HG03565 (cell line): ENCODE measurements at regions not wholly inside any gene's neighbourhood (a gene's known extent, or its start where the extent isn't known, plus 50 kb on each side); places are given as distances from the start of the nearest gene placed in this dataset.

Experiments
- ATAC-seq: cut with Tn5 transposase; IDR thresholded peaks from one replicate; pipeline ENCODE4 v1.9.1; 2021; ENCODE audit warnings: mild to moderate bottlenecking, moderate library complexity; ENCODE audit not compliant: unreplicated experiment

DNA sequence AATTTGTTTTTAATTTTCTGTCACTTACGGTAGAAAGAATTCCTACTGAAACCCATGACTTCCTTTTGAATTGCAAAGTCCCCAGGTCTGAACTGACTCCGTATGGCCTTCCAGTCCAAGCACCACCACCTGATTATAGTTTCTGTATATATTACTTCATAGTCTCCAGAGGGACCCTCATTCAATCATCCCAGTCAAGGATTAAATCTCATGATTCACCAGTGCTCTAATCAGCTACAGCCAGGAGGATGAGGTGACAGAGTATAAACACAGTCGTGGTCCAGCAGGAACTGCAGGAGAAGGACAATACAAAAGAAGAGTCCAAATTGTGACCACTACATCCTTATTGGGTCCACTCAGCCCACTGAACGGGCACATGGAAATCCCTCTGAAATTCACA lies 418.9 kb upstream of the C16orf82 start:
- ATAC-seq = no peak

DNA sequence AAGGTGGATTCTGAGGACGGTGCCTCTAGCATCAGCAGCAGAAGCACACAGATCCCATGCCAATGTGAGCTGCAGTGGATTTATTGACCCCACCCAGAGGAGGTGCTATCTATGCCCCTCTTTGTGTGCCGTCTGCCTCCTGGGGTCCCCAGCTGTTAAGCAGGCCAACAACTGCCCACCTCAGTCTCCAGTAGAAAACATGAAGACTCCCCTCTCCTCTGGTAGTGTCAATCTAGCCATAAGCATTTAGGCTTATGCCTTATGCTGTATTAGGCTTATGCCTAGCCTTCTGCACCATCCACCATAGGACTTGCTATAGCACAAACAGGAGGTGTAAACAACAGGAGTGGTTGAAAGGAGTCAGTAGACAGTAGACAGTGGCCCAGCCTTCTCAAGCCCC lies 417.9 kb upstream of the C16orf82 start:
- ATAC-seq = no peak

DNA sequence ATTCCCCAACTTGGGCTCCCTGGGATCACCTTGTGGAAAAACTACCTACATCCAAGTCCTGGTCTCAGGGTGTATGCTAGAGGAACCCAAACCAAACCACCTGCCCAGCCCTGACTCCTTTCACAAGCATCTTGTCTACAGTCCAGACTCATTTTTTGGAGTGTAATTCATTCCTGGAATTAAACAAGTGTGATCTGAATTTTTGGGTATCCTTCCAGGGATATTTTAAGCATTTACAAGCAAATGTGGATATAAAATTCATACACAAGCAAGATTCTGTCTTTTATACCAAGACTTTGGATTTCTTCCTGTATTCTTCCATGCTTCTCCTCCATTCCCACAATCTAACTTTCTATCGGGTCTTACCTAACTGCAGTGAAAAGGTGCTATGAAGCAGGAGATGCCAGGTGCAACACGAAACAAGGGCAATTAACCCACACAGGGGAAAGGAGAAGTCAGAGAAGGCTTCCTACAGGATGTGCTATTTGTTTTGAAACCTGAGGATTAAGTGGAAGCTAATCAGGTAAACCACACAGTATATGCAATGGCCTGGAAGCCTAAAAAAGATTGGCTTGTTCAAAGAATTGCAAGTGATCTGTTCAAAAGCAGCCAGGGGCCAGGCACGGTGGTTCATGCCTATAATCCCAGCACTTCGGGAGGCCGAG lies 417.2 kb upstream of the C16orf82 start:
- no peak for ATAC-seq

GRCh38 chr16:26651464-26651863 lies 415.3 kb upstream of the C16orf82 start:
- no peak for ATAC-seq

GRCh38 chr16:26651884-26652283 lies 414.8 kb upstream of the C16orf82 start:
- no peak for ATAC-seq

GRCh38 chr16:26658486-26658885 lies 408.2 kb upstream of the C16orf82 start:
- no peak for ATAC-seq

DNA sequence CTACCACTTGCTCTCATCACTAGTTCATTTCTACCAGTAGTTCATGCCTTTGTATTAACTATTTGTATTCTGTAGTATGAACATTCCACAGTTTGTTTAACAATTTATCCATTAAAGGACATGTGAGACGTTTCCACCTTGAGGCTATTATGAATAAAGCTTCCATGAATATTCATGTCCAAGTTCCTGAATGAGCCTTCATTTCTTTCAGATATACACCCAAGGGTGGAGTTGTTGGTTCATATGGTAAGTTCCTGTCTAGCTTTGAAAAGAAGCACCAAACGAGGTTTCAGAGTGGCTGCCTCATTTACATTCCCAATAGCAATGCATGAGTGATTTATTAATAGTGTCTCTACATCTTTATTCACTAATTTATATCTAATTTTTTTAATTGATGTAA lies 407.8 kb upstream of the C16orf82 start:
- ATAC-seq = no peak

DNA sequence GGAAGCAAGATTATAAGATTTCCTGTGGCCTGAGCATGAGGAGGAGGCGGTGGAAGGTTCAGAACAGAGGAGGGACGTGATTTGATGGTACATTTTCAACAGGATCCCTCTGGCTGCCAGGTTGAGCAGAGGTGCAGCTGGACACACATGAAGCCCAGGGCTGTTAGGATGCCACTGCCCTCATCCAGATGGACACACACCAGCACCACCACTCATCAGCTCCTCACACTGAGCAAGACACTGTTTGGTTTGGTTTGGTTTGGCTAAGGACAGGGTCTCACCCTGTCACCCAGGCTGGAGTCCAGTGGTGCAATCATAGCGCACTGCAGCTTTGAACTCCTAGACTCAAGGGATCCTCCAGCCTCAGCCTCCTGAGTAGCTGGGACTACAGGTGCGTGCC lies 402.6 kb upstream of the C16orf82 start:
- no peak for ATAC-seq

- no peak for ATAC-seq
These were observed 401.4 kb upstream of the C16orf82 start for GRCh38 chr16:26665166-26665939.

GRCh38 chr16:26666486-26666885 lies 400.2 kb upstream of the C16orf82 start:
- ATAC-seq = no peak

DNA sequence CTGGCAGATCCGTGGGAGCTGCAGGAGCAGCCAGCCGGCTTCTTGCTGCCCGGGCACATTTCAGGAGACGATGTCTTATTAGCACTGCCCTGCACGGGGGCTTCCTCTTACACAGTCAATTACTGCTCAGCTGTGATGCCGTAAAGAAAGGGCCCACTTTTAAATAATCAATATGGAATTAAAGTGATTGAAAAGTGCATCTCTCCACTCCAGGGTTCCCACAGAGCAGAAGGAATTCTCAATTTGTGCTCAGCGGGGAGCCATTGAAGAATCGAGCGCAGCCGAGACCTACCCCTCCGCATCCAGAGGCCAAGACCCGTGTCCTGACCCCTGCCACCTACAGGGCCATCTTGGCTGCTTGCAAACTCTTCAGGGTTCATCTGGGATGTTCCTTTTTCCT lies 399.4 kb upstream of the C16orf82 start:
- no peak for ATAC-seq

DNA sequence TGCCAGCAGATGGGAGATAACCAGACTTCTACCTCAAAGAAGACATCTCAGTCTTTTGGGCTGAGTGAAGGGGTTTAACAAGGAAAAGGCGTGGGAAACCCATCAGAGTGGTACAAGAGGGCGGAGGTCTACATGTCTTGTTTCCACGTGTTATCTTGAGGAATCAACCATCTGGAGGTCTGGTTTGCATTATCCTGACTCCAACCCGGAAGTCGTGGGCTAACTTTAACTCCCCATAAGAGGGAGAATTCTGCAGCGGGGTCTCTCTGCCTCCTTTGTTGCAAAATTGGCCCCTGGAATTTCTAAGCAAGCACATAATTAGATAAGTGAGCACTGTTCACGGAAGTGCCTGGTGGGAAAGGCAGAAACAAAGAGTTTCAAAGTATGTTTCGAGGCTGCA lies 398.7 kb upstream of the C16orf82 start:
- ATAC-seq = no peak

DNA sequence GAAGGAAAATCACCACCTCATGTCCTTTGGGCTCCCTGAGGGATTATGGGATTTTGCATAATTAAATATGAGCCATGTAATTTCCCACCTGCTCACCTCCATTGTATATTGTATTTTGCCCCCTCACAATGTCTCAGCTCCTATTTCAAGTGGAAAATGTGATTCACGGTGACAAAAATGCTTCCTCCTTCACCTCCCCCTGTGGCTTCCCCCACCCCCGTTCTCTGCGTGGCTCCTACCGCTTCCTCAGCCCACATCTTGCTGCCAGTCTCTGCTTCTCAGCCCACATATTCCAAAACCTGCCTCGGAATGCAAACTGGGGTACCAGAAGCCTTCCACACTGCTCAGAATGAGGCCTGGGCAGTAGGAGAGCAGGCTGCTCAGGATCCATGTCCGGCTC lies 394.5 kb upstream of the C16orf82 start:
- ATAC-seq = no peak

DNA sequence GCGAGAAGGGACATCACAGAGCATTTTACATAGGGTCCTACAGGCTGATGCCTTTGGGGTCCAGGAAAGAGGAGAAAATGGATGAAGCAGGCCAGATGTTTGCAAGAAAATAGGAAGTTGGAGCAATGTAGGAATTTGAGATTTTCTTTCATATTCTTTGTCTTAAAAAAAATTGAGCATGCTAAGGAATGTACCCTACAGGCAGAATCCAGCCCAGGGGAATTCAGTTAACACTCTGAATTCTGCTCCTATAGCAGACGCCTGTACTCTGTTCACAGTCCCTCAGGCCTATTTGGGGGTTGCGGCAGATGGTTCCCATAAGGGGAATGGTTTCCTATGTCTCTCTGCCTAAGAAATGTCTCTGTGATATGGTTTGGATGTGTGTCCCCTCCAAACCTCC lies 393.7 kb upstream of the C16orf82 start:
- no peak for ATAC-seq

DNA sequence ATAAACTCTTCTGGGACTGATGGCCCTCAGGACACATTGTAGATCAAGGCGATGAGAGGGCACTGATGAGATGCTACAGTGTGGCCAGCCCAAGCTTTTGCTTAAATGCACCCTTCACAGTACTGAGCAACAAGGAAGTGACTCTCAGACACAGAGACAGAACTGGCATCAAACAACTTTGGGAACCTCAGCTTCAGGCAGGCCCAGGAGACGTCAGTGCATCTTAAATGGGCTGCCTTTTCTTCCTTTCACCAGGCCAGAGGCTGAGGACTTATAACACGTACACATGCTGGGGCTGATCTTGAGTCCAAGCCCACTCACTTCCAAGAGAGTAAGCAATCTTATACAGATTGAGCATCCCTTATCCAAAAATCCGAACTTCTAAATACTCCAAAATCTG lies 386.1 kb upstream of the C16orf82 start:
- ATAC-seq = no peak

DNA sequence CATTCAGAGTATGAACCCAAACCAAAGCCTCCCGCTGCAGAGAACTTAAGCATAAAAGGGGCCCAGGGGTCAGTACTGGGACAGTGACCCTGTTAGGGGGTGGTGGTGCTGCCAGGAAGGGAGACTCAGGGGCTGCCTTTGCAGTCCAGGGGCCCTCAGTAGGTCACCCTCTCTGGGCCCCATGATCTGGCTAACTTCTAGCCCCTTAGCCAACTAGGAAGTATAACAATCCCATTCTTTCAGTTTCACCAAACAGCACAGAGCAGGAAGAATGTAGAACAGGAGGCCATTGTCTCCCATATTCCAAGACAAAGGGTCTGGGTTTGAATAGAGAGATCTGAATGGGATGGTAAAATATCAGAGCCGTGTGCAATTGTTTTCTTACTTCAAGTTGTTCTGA lies 378.6 kb upstream of the C16orf82 start:
- ATAC-seq = no peak

DNA sequence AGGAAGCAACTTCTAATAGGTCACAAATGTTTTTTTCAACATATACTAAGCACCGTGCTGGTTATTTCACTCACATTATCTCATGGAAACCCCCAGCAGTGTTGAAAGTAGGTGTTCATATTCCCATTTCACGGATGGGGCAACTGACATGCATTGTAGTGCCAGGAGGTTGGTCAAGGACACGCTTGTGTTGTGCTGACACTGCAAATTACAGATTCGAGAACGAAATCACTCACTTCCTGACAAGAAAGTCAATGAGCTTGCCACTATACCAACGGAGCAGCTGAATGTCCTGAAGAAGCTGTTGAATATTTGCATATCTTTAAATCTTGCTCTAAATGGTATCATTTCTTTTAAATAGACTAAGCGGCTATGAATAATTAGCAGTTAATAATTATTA lies 378.0 kb upstream of the C16orf82 start:
- ATAC-seq = no peak

DNA sequence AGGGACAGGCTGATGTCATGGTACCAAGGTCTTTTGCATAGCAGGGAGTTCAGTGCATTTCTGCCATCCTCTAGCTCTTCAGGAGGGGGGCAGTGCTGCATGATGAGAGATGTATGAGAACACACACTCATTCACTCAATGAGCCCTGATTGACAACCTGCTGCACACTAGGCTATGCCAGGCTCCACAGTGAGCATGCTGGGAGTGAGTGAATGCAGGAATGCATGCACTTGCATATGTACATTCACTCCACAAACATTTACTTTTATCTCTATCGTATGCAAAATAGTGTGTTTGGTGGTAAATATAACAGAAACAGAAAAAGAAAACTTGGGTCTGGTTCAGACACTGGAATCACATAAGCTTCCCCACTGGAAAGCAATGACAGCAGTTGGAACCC lies 374.1 kb upstream of the C16orf82 start:
- ATAC-seq = no peak

- ATAC-seq = no peak
These were observed 368.9 kb upstream of the C16orf82 start for GRCh38 chr16:26697807-26698206.

- ATAC-seq = no peak
These were observed 366.5 kb upstream of the C16orf82 start for GRCh38 chr16:26700250-26700649.

DNA sequence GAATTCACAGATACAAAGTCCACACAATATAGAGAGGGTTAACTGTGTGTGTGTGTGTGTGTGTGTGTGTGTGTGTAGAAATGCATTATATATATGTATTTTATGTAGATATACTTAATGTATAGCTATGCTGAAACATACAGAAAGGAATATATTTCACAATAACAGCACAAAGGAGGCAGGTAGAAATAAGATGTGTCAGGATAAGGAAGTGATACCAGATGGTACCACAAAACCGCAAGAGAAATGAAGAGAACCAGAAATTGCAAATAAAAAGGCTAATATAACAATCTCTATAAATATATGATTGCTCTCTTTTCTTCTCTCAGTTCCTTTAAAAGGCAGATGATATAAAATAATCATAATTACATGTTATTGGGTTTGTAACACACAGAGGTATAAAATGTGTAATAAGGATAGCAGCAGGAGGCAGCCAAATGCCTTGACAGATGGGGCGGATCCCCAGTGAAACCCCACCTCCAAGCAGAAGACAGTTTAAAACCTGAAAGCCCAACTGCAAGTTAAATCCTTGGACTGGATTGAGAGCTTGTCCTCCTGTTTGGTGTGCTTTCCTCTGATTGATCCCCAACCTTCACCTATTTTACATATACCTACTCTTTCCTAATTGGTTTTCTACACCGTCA lies 365.4 kb upstream of the C16orf82 start:
- peak; percentile 69 for ATAC-seq

DNA sequence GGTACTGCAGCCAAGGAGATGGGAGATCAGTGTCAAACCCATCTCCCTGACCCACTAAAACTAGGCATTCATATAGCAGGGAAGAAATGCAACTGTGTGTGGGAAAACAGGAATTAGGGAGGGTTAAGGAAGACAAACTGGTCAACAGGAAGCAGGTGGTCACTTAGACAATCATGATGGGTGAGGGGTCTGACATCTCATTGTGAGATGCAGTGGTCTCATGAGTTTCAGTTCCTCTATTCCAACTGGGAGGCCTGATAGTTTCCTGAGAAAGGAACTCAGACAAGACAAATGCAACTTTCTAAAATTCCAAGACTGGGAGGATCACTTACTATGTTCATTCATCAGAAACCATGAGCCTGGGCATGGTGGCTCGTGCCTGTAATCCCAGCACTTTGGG lies 361.4 kb upstream of the C16orf82 start:
- ATAC-seq = no peak
